MM.1S (cell line): ENCODE measurements at regions not wholly inside any gene's neighbourhood (a gene's known extent, or its start where the extent isn't known, plus 50 kb on each side); places are given as distances from the start of the nearest gene placed in this dataset.

ENCODE experiments used
- EZH2 ChIP-seq: fragments of 300-600 bp; sonication (generic); optimal IDR thresholded peaks from 2 replicates; pipeline ENCODE3; 2017; ENCODE audit warnings: low read depth, mild to moderate bottlenecking, antibody characterized with exemption, low read length, mixed read lengths
- EZH2phosphoT487 ChIP-seq: fragments of 300-600 bp; sonication (generic); IDR thresholded peaks from 2 replicates; pipeline ENCODE4 v1.6.1; 2018; ENCODE audit warnings: antibody characterized with exemption, low read length
- TF ChIP-seq, protein P1 (sequence below): fragments of 300-600 bp; sonication (generic); IDR thresholded peaks from 2 replicates; pipeline ENCODE4 v1.5.1; 2016; ENCODE audit warnings: antibody characterized with exemption, low read length, mixed read lengths

DNA sequence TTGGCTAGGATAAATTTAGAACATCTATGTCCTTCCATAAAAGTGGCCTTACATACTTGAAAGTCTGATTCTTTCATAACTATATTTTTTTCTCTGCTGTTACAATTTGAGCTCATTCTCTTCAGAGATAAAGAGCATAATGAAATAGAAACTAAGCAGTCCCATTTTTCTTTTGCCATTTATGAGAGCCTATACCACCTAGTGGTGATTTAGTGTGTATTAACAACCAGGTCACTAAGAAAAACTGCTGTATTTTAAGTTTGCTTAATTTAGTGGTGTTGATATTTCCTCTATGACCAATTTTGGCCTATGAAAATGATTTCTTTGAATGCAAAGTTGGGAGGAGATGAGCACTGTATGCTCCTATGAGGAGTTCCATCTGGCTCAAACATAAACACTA lies 88.7 kb upstream of the ZWINT start:
- TF ChIP-seq, protein P1, sequence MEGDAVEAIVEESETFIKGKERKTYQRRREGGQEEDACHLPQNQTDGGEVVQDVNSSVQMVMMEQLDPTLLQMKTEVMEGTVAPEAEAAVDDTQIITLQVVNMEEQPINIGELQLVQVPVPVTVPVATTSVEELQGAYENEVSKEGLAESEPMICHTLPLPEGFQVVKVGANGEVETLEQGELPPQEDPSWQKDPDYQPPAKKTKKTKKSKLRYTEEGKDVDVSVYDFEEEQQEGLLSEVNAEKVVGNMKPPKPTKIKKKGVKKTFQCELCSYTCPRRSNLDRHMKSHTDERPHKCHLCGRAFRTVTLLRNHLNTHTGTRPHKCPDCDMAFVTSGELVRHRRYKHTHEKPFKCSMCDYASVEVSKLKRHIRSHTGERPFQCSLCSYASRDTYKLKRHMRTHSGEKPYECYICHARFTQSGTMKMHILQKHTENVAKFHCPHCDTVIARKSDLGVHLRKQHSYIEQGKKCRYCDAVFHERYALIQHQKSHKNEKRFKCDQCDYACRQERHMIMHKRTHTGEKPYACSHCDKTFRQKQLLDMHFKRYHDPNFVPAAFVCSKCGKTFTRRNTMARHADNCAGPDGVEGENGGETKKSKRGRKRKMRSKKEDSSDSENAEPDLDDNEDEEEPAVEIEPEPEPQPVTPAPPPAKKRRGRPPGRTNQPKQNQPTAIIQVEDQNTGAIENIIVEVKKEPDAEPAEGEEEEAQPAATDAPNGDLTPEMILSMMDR = peak; percentile 44
- TF ChIP-seq EZH2phosphoT487 (no peak), EZH2 (no peak)
